ENCODE measurements at regions not wholly inside any gene's neighbourhood (a gene's known extent, or its start where the extent isn't known, plus 50 kb on each side); places are given as distances from the start of the nearest gene placed in this dataset.
"Not testable (repeated sequence)": the region's sequence is repeated elsewhere in the genome, so short reads cannot be mapped to it uniquely, and the experiment has no call there.

- Histone ChIP-seq H3K4me3 (no peak overlapping the region), H3K27ac (no peak overlapping the region)
- DNase-seq (ENCODE audit: low spot score): no peak
- no peak for TF ChIP-seq CTCF (IDR thresholded peaks at IDR 0.05)
These were observed 284.8 kb upstream of the WSB1 start for GRCh38 chr17:27009087-27009486.

- H3K4me3 ChIP-seq; H3K27ac ChIP-seq; DNase-seq (ENCODE audit: low spot score): not testable (repeated sequence)
These were observed 283.8 kb upstream of the WSB1 start for GRCh38 chr17:27010138-27010537.

- DNase-seq (ENCODE audit: low spot score); H3K27ac ChIP-seq; H3K4me3 ChIP-seq: not testable (repeated sequence)
These were observed 263.4 kb upstream of the WSB1 start for GRCh38 chr17:27030552-27030951.

GRCh38 chr17:27038676-27039075, 255.2 kb upstream of the WSB1 start:
- DNase-seq (ENCODE audit: low spot score): no peak
- no peak for TF ChIP-seq CTCF (IDR thresholded peaks at IDR 0.05)
- no peak overlapping the region for H3K4me3 ChIP-seq
- H3K27ac ChIP-seq: no peak overlapping the region

- H3K4me3 ChIP-seq; DNase-seq (ENCODE audit: low spot score); H3K27ac ChIP-seq: not testable (repeated sequence)
These were observed 248.9 kb upstream of the WSB1 start for GRCh38 chr17:27045039-27045438.

- no peak for DNase-seq (ENCODE audit: low spot score)
- H3K27ac ChIP-seq: no peak overlapping the region
- TF ChIP-seq CTCF (IDR thresholded peaks at IDR 0.05): no peak
- no peak overlapping the region for H3K4me3 ChIP-seq
These were observed 244.7 kb upstream of the WSB1 start for GRCh38 chr17:27049104-27049784.

- no peak overlapping the region for H3K27ac ChIP-seq
- no peak for TF ChIP-seq CTCF (IDR thresholded peaks at IDR 0.05)
- H3K4me3 ChIP-seq: no peak overlapping the region
- no peak for DNase-seq (ENCODE audit: low spot score)
These were observed 228.3 kb upstream of the WSB1 start for GRCh38 chr17:27065588-27065987.

- Histone ChIP-seq H3K4me3 (no peak overlapping the region), H3K27ac (no peak overlapping the region)
- no peak for DNase-seq (ENCODE audit: low spot score)
- no peak for TF ChIP-seq CTCF (IDR thresholded peaks at IDR 0.05)
These were observed 227.6 kb upstream of the WSB1 start for GRCh38 chr17:27066315-27066714.
